Testis (tissue), 2 donors: ENCODE measurements at regions not wholly inside any gene's neighbourhood (a gene's known extent, or its start where the extent isn't known, plus 50 kb on each side); places are given as distances from the start of the nearest gene placed in this dataset.
A peak's percentile ranks its signal among the peaks of the same experiment; 100 is the strongest.

Experiments used
- DNase-seq: peaks from one replicate; pipeline ENCODE4 v3.0.0-alpha.2; 2019
- H3K27ac ChIP-seq, 2 donors: fragments of 200-600 bp; sonication (generic); one replicate each; pipeline ENCODE4 v1.5.1; 2019
- H3K27me3 ChIP-seq: fragments of 200-600 bp; sonication (generic); one replicate; pipeline ENCODE4 v1.5.1; 2019
- H3K36me3 ChIP-seq: fragments of 200-600 bp; sonication (generic); one replicate; pipeline ENCODE4 v1.5.1; 2017; ENCODE audit warnings: low read depth; ENCODE audit errors: missing control alignments
- H3K4me1 ChIP-seq: fragments of 200-600 bp; sonication (generic); one replicate; pipeline ENCODE4 v1.5.1; 2019
- H3K4me3 ChIP-seq, 2 donors: fragments of 200-600 bp; sonication (generic); one replicate each; pipeline ENCODE4 v1.5.1; 2017 to 2019
- H3K9me3 ChIP-seq: fragments of 200-600 bp; sonication (generic); one replicate; pipeline ENCODE4 v1.5.1; 2017
- POLR2A ChIP-seq: fragments of 450-650 bp; IDR thresholded peaks from one replicate; pipeline ENCODE4 v1.6.1; 2017; ENCODE audit warnings: antibody characterized with exemption, mild to moderate bottlenecking, moderate library complexity
- WGBS, 2 donors: methylation state at CpG; one replicate each; pipeline ENCODE4 v1.1.5; 2018; 5-methylcytosine and 5-hydroxymethylcytosine counted together
- intact Hi-C: fragments of 100-400 bp; cut with DNase I; formaldehyde crosslinking; loops from one replicate; pipeline ENCODE4 v1.15.1; 2023; ENCODE audit warnings: low total_unique reads
- TF ChIP-seq, protein P1 (sequence below), 3 experiments: fragments of 450-650 bp in 2 of 3; fragments of 200-600 bp in 1 of 3; sonication (generic) in 1 of 3; IDR thresholded peaks; one replicate each; pipeline ENCODE4 v1.5.1; 2016 to 2019; ENCODE audit warnings: antibody characterized with exemption in 3 of 3, mild to moderate bottlenecking in 2 of 3, moderate library complexity in 1 of 3

DNA sequence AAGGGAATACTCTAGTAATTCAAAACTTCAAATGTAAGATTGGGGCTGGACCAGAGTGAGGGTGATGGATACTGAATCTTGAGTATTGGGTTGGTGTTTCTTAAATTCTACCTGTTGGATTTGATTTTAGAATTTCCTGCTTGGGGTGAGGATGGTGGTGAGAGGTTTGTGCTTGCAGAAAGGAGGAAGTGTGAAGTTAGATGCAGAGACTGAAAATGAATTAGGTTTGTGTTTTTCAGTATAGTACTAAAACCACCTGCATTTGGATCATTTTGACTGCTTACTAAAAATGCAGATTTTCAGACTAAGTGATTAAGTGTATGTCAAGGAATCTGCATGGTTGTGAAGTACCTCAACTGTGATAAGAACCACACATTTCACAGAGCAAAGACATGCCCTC, 131.5 kb upstream of the CENPE start:
- no peaks in the 10 kb centered on the region for H3K9me3 ChIP-seq
- no peak for DNase-seq
- no peak overlapping the region for H3K4me3 ChIP-seq
- no peaks in the 10 kb centered on the region for H3K27me3 ChIP-seq
- no peak for TF ChIP-seq POLR2A
- TF ChIP-seq, protein P1, sequence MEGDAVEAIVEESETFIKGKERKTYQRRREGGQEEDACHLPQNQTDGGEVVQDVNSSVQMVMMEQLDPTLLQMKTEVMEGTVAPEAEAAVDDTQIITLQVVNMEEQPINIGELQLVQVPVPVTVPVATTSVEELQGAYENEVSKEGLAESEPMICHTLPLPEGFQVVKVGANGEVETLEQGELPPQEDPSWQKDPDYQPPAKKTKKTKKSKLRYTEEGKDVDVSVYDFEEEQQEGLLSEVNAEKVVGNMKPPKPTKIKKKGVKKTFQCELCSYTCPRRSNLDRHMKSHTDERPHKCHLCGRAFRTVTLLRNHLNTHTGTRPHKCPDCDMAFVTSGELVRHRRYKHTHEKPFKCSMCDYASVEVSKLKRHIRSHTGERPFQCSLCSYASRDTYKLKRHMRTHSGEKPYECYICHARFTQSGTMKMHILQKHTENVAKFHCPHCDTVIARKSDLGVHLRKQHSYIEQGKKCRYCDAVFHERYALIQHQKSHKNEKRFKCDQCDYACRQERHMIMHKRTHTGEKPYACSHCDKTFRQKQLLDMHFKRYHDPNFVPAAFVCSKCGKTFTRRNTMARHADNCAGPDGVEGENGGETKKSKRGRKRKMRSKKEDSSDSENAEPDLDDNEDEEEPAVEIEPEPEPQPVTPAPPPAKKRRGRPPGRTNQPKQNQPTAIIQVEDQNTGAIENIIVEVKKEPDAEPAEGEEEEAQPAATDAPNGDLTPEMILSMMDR (IDR thresholded peaks at IDR 0.05): no peak
- intact Hi-C loops: no loop called here
- H3K4me1 ChIP-seq: no peaks in the 10 kb centered on the region
- no peak overlapping the region for H3K27ac ChIP-seq
- H3K36me3 ChIP-seq: no peaks in the 10 kb centered on the region

DNA sequence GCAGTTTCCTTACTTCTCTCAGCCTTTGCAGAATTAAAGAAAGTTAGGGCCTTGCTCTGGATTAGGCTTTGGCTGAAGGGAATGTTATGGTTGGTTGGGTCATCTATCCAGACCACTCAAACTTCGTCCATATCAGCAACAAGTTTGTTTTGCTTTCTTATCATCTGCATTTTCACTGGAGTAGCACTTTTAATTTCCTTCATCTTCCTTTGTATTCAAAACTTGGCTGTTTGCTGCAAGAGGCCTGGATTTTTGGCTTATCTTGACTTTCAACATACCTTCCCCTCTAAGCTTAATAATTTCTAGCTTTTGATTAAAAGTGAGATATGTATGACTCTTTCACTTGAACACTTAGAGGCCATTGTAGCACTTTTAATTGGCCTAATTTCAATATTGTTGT, 126.7 kb upstream of the CENPE start:
- H3K27me3 ChIP-seq: no peaks in the 10 kb centered on the region
- intact Hi-C loops: no loop called here
- H3K36me3 ChIP-seq: no peaks in the 10 kb centered on the region
- 36 to 53% methylated on average over 1 of the region's 1 CpG for WGBS, 2 donors
- H3K9me3 ChIP-seq: no peaks in the 10 kb centered on the region
- no peak overlapping the region for H3K4me3 ChIP-seq
- no peaks in the 10 kb centered on the region for H3K4me1 ChIP-seq
- H3K27ac ChIP-seq: no peak overlapping the region
- TF ChIP-seq, protein P1 (IDR thresholded peaks at IDR 0.05): no peak
- TF ChIP-seq POLR2A: no peak
- DNase-seq: no peak

DNA sequence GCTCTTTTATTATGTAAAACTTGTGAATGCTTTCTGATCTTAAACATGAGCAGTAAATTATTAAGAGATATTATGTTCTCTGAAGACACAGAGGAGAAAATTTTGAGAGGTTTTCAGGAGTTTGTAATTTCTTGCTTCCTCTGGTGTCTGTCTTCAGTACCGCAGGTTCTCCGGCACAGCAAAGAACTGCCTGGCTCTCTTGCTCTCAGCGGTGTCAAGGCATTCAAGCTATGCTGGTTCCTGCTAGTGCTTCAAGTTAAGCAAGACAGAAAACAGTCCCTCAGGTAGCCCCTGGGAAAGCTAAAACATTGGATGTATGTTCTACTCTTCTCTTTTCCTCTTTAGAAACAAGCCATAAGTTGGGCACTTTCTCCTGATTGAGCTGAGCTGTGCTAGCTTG, 120.2 kb upstream of the CENPE start:
- Histone ChIP-seq H3K27me3 (no peaks in the 10 kb centered on the region), H3K4me1 (no peaks in the 10 kb centered on the region), H3K27ac (no peak overlapping the region), H3K9me3 (no peaks in the 10 kb centered on the region), H3K36me3 (no peaks in the 10 kb centered on the region), H3K4me3 (no peak overlapping the region)
- no peak for DNase-seq
- intact Hi-C loops: no loop called here
- 77 to 82% methylated on average over 3 of the region's 3 CpGs for WGBS, 2 donors
- no peak for TF ChIP-seq POLR2A
- TF ChIP-seq, protein P1 (IDR thresholded peaks at IDR 0.05): no peak

DNA sequence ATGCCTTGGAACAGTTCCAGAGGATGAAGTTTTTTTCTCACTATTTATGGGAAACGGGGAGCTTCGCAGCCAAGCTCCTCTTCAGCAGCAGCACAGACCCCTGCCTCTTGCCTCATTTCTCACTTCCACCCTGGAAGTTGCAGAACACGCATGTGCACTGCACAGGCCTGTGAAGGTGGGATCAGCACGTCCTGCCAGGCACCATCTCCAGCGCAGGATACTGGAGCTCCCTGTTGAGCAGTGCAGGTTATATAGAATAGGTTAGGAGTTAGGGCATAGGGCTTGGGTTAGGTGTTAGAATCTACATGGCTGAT, 110.1 kb upstream of the CENPE start:
- Histone ChIP-seq H3K27ac (no peak overlapping the region), H3K36me3 (no peaks in the 10 kb centered on the region), H3K9me3 (no peaks in the 10 kb centered on the region), H3K4me3 (no peak overlapping the region), H3K27me3 (no peaks in the 10 kb centered on the region), H3K4me1 (no peaks in the 10 kb centered on the region)
- intact Hi-C loops: no loop called here
- no peak for DNase-seq
- 52 to 72% methylated on average over 5 of the region's 5 CpGs for WGBS, 2 donors
- TF ChIP-seq POLR2A: no peak
- TF ChIP-seq, protein P1 (IDR thresholded peaks at IDR 0.05): no peak

DNA sequence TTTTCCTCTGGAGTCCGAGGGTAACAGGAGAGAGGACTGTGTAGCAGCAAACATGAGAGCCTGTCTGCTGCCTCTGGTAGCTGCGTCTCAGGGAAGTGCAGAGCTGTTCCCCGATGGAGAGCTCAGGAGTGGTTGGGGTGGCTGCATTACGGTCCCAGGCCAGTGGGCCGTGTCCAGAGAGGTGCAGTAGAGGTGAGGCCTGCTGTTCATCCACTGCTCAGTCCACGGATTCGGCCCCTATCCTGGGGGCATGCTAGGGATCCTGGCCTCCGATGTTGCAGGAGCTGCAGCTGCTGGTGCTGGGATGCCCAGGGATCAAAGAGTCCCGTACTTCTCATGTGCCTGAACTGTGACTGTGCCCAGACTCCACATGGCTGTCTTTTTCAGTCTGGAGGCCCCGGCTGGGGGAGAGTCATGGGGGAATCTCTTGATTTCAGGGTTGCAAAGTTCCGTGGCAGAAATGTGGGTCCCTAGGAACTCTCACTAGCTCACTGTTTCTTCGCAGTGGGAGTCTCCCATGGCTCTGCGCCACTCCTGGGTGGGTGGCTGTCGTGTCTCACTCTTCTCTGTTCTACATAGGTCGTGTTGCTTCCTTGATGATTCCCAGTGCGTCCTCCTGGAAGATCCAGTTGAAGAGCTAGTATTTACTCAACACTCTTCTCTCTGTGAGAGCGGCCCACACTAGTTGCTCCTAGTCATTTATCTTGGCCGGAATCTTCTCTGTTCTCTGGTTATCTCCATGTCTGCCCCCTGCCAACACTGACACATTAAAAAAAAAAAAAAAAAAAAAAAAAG, 109.5 kb upstream of the CENPE start:
- intact Hi-C loops: no loop called here
- TF ChIP-seq, protein P1 (IDR thresholded peaks at IDR 0.05): no peak
- no peak for TF ChIP-seq POLR2A
- 63 to 64% methylated on average over 10 to 18 of the region's 18 CpGs for WGBS, 2 donors
- Histone ChIP-seq H3K36me3 (no peaks in the 10 kb centered on the region), H3K9me3 (no peaks in the 10 kb centered on the region), H3K4me1 (no peaks in the 10 kb centered on the region), H3K4me3 (peak overlapping the region in 1 of 2 donors; percentile 5), H3K27me3 (no peaks in the 10 kb centered on the region), H3K27ac (no peak overlapping the region)
- DNase-seq: no peak
